Adrenal gland (tissue), 9 donors: ENCODE measurements at regions not wholly inside any gene's neighbourhood (a gene's known extent, or its start where the extent isn't known, plus 50 kb on each side); places are given as distances from the start of the nearest gene placed in this dataset.

ENCODE experiments used
- DNase-seq, 7 donors: peaks; one replicate each; pipeline ENCODE4 v3.0.0-alpha.2; 2019 to 2020
- H3K27ac ChIP-seq, 5 donors: fragments of 200-600 bp; sonication (generic) in 4 of 5; 1 replicate in 3 of 5; 2 replicates in 2 of 5; pipeline versions ENCODE4 v1.5.1 to v1.8.0; 2016 to 2020; ENCODE audit warnings: mild to moderate bottlenecking in 1 of 5
- H3K27me3 ChIP-seq: fragments of 200-600 bp; 2 replicates; pipeline ENCODE4 v1.8.0; 2021
- H3K36me3 ChIP-seq, 2 donors: fragments of 200-600 bp; replicated peaks in 1 of 2; 1 replicate in 1 of 2; 2 replicates in 1 of 2; pipeline versions ENCODE4 v1.5.1 to v1.8.0; 2018 to 2022
- H3K4me1 ChIP-seq, 2 donors: fragments of 200-600 bp; replicated peaks in 1 of 2; 1 replicate in 1 of 2; 2 replicates in 1 of 2; pipeline versions ENCODE4 v1.5.1 to v1.8.0; 2018 to 2021
- H3K4me3 ChIP-seq, 4 donors: fragments of 200-600 bp; sonication (generic) in 3 of 4; one replicate each; pipeline ENCODE4 v1.5.1; 2016 to 2018
- H3K9me3 ChIP-seq, 3 donors: fragments of 200-600 bp; sonication (generic) in 1 of 3; replicated peaks in 1 of 3; 1 replicate in 2 of 3; 2 replicates in 1 of 3; pipeline versions ENCODE4 v1.5.1 to v1.8.0; 2016 to 2021
- CTCF ChIP-seq, 6 experiments: fragments of 450-650 bp in 4 of 6; fragments of 200-600 bp in 2 of 6; sonication (generic) in 1 of 6; IDR thresholded peaks; 1 replicate in 5 of 6; 2 replicates in 1 of 6; pipeline versions ENCODE4 v1.5.1 to v1.8.0; 2016 to 2021; ENCODE audit warnings: antibody characterized with exemption in 6 of 6, mild to moderate bottlenecking in 2 of 6, moderate library complexity in 1 of 6
- POLR2A ChIP-seq, 2 donors: fragments of 450-650 bp; IDR thresholded peaks; one replicate each; pipeline ENCODE4 v1.6.1; 2017; ENCODE audit warnings: antibody characterized with exemption in 2 of 2, mild to moderate bottlenecking in 2 of 2, moderate library complexity in 1 of 2
- WGBS, 4 donors: extraction: QIAGEN DNeasy Blood & Tissue Kit in 2 of 4; methylation state at CpG; one replicate each; pipeline versions ENCODE4 v1.1.5 to v1.1.7; 2013 to 2017; 5-methylcytosine and 5-hydroxymethylcytosine counted together
- intact Hi-C, 2 donors: fragments of 100-400 bp; cut with DNase I; formaldehyde crosslinking; loops; one replicate each; pipeline versions ENCODE4 v1.14.1 to v1.15.0; 2022 to 2023
- donor health status: healthy with polysubstance abuse.
- donor health status: Bipolar disorder and iron deficiency.
- donor health status: DM: yes; HTN: yes; CAD: no.
- donor health status: DM: no; HTN: no; CAD: no.
- donor health status: DM: no; HTN: no; CAD: no.

- WGBS, 4 donors, result 94 to 98% (median 96%) methylated on average over 5 of the region's 5 CpGs
- no peak for DNase-seq
- H3K27me3 ChIP-seq, result no peaks in the 10 kb centered on the region
- H3K27ac ChIP-seq, result no peak overlapping the region
- TF ChIP-seq POLR2A (IDR thresholded peaks at IDR 0.05), result no peak
- TF ChIP-seq CTCF (IDR thresholded peaks at IDR 0.05), result no peak
- no peak overlapping the region for H3K4me3 ChIP-seq
- no peaks in the 10 kb centered on the region for H3K9me3 ChIP-seq
- H3K4me1 ChIP-seq, result no peaks in the 10 kb centered on the region
- intact Hi-C loops, result loop anchor here in 1 of 2 donors (10.0 kb wide), 1 partner anchor 136 kb away; no protein-coding TSS in a partner anchor
- H3K36me3 ChIP-seq, result no peaks in the 10 kb centered on the region
Measured at GRCh38 chr2:237179161-237179560, 93.5 kb downstream of the COPS8 start.

- intact Hi-C loops, result loop anchor here in 1 of 2 donors (10.0 kb wide), 1 partner anchor 135 kb away; no protein-coding TSS in a partner anchor
- Histone ChIP-seq H3K27ac (no peak overlapping the region), H3K27me3 (no peaks in the 10 kb centered on the region), H3K36me3 (no peaks in the 10 kb centered on the region), H3K9me3 (no peaks in the 10 kb centered on the region), H3K4me1 (no peaks in the 10 kb centered on the region), H3K4me3 (no peak overlapping the region)
- TF ChIP-seq CTCF (IDR thresholded peaks at IDR 0.05) (no peak), POLR2A (IDR thresholded peaks at IDR 0.05) (no peak)
- DNase-seq, result no peak
- WGBS, 4 donors, result 70 to 87% (median 84%) methylated on average over 5 of the region's 5 CpGs
Measured at GRCh38 chr2:237180187-237180586, 94.5 kb downstream of the COPS8 start.

- TF ChIP-seq POLR2A (IDR thresholded peaks at IDR 0.05), result no peak
- no peak for TF ChIP-seq CTCF (IDR thresholded peaks at IDR 0.05)
- DNase-seq, result no peak
- intact Hi-C loops, result loop anchor here in 1 of 2 donors (10.0 kb wide), 1 partner anchor 134 kb away; no protein-coding TSS in a partner anchor
- Histone ChIP-seq H3K27me3 (no peaks in the 10 kb centered on the region), H3K36me3 (no peaks in the 10 kb centered on the region), H3K4me3 (no peak overlapping the region), H3K4me1 (no peaks in the 10 kb centered on the region), H3K9me3 (no peaks in the 10 kb centered on the region), H3K27ac (no peak overlapping the region)
- WGBS, 4 donors, result 95 to 100% (median 97%) methylated on average over 2 of the region's 2 CpGs
Measured at GRCh38 chr2:237180987-237181386, 95.3 kb downstream of the COPS8 start.

GRCh38 chr2:237181844-237182243 is 96.2 kb downstream of the COPS8 start:
- Histone ChIP-seq H3K9me3 (no peaks in the 10 kb centered on the region), H3K27me3 (no peaks in the 10 kb centered on the region), H3K27ac (peak overlapping the region in 1 of 5 donors; percentile 11), H3K36me3 (no peaks in the 10 kb centered on the region), H3K4me3 (no peak overlapping the region), H3K4me1 (no peaks in the 10 kb centered on the region)
- TF ChIP-seq CTCF (IDR thresholded peaks at IDR 0.05) (no peak), POLR2A (IDR thresholded peaks at IDR 0.05) (no peak)
- DNase-seq, result peak in 2 of 7 donors; percentile 31 to 35
- WGBS, 4 donors, result 23 to 28% (median 27%) methylated on average over 4 of the region's 4 CpGs
- intact Hi-C loops, result loop anchor here in 1 of 2 donors (10.0 kb wide), 1 partner anchor 133 kb away; no protein-coding TSS in a partner anchor
